Chondrocyte (in vitro differentiated cells): ENCODE measurements at regions not wholly inside any gene's neighbourhood (a gene's known extent, or its start where the extent isn't known, plus 50 kb on each side); places are given as distances from the start of the nearest gene placed in this dataset.

Source experiments
- DNase-seq: peaks from one replicate; pipeline ENCODE4 v3.0.0; 2021; ENCODE audit warnings: mixed read lengths, low spot score
- H3K27ac Mint-ChIP-seq: one replicate; pipeline ENCODE4 v1.8.0; 2021; ENCODE audit warnings: mild to moderate bottlenecking, moderate library complexity, mixed read lengths; ENCODE audit not compliant: unreplicated experiment
- H3K27me3 Mint-ChIP-seq: 2 replicates; pipeline ENCODE4 v1.8.0; 2021; ENCODE audit warnings: low read depth, mixed read lengths
- H3K36me3 Mint-ChIP-seq: 2 replicates; pipeline ENCODE4 v1.8.0; 2021; ENCODE audit warnings: low read depth, mixed read lengths
- H3K4me1 Mint-ChIP-seq: 2 replicates; pipeline ENCODE4 v1.8.0; 2021; ENCODE audit warnings: low read depth, mild to moderate bottlenecking, mixed read lengths
- H3K4me3 Mint-ChIP-seq: one replicate; pipeline ENCODE4 v1.8.0; 2021; ENCODE audit warnings: mild to moderate bottlenecking, moderate library complexity, mixed read lengths; ENCODE audit not compliant: unreplicated experiment
- H3K9me3 Mint-ChIP-seq: 2 replicates; pipeline ENCODE4 v1.8.0; 2021; ENCODE audit warnings: low read depth, mixed read lengths
- CTCF ChIP-seq: fragments of 200-600 bp; sonication (generic); IDR thresholded peaks from 2 replicates; pipeline ENCODE4 v1.5.0; 2021; ENCODE audit warnings: antibody characterized with exemption, mild to moderate bottlenecking, moderate library complexity

- no peaks in the 10 kb centered on the region for H3K36me3 Mint-ChIP-seq
- peaks cover 8% of the 10 kb centered on the region for H3K9me3 Mint-ChIP-seq
- no peak for DNase-seq
- no peak overlapping the region for H3K4me3 Mint-ChIP-seq
- H3K27me3 Mint-ChIP-seq = no peaks in the 10 kb centered on the region
- no peak overlapping the region for H3K27ac Mint-ChIP-seq
- no peaks in the 10 kb centered on the region for H3K4me1 Mint-ChIP-seq
- TF ChIP-seq CTCF = no peak
Measured at GRCh38 chr9:118189615-118190014, 485.4 kb downstream of the TLR4 start.

DNA sequence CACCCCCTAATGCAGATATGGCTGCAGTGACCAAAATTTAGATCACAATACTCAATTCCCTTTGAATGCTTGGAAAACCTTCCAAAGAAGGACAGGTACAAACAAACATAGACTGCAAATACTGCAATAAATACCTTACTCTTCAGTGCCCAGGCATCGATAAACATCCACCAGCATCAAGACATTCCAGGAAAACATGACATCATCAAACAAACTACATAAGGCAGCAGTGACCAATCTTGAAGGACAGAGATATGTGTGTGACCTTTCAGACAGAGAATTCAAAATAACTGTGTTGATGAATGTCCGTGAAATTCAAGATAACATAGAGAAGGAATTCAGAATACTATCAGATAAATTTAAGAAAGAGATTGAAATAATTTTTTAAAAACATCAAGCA, 488.6 kb downstream of the TLR4 start:
- Mint-ChIP-seq H3K27ac (no peak overlapping the region), H3K4me1 (no peaks in the 10 kb centered on the region), H3K4me3 (no peak overlapping the region), H3K36me3 (no peaks in the 10 kb centered on the region), H3K9me3 (peaks cover 23% of the 10 kb centered on the region), H3K27me3 (no peaks in the 10 kb centered on the region)
- no peak for DNase-seq
- no peak for TF ChIP-seq CTCF

DNA sequence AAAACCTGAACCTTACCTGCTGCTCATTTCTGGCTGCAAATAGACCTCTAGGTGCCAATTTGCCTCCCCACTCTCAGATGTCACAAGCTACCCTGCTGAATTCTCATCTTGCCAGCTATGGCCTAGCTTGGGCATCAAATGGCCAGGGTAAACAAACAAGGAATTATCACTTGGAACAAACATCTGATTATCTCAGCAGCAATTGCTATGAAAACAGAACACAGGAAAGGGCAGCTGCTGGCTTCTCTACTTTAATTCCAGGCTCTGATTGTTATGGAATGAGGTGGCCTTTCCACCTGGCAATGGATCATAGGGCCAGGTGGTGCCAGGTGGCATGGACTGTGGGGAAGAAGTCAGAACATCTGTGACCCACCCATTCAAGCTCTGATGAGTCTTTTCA, 505.1 kb downstream of the TLR4 start:
- H3K4me3 Mint-ChIP-seq = no peak overlapping the region
- no peaks in the 10 kb centered on the region for H3K36me3 Mint-ChIP-seq
- H3K27ac Mint-ChIP-seq = no peak overlapping the region
- H3K9me3 Mint-ChIP-seq = peaks cover 10% of the 10 kb centered on the region
- DNase-seq = no peak
- H3K4me1 Mint-ChIP-seq = no peaks in the 10 kb centered on the region
- TF ChIP-seq CTCF = no peak
- peaks cover 6% of the 10 kb centered on the region for H3K27me3 Mint-ChIP-seq

DNA sequence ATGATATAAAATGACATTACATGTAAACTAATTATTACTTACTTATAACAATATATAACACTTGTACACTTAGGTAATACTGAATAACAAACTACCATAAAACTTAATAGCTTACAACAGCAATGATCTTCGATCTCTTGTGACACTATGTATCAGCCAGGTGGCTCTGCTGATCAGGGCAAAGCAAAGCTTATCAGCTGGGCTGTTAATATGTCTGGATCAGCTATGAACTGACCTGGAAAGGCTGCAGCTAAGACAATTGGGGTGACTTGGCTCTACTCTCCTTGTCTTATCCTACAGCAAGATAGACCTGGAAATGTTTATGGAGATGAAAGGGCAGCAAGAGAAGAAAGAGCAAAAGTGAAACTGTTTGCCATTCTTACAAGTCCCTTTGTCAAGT, 511.3 kb downstream of the TLR4 start:
- Mint-ChIP-seq H3K4me3 (no peak overlapping the region), H3K27me3 (peaks cover 4% of the 10 kb centered on the region), H3K9me3 (no peaks in the 10 kb centered on the region), H3K4me1 (no peaks in the 10 kb centered on the region), H3K27ac (no peak overlapping the region), H3K36me3 (no peaks in the 10 kb centered on the region)
- TF ChIP-seq CTCF = no peak
- DNase-seq = no peak

DNA sequence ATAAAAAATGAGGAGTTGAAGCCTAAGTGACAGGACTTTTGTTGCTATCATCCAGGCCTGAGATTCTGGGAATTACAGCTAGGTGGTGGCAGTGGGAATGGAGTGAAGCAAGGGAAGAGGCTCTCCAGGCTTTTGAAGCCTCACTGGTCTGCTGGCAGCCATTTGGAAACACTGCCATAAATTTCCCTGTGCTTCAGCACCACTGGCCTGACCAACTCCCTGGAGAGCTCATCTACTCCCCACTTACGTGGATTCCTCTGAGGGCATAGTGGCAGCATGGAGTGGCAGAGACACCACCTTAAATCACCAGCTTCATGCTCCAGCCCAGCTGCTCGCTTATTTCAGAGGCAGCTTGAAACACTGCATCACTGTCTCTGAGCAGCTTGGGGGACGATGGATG, 518.2 kb downstream of the TLR4 start:
- TF ChIP-seq CTCF = no peak
- H3K27ac Mint-ChIP-seq = no peak overlapping the region
- no peaks in the 10 kb centered on the region for H3K4me1 Mint-ChIP-seq
- peaks cover 1% of the 10 kb centered on the region for H3K27me3 Mint-ChIP-seq
- no peak for DNase-seq
- H3K36me3 Mint-ChIP-seq = no peaks in the 10 kb centered on the region
- H3K9me3 Mint-ChIP-seq = no peaks in the 10 kb centered on the region
- H3K4me3 Mint-ChIP-seq = no peak overlapping the region
